ENCODE measurements at regions not wholly inside any gene's neighbourhood (a gene's known extent, or its start where the extent isn't known, plus 50 kb on each side); places are given as distances from the start of the nearest gene placed in this dataset.

GRCh38 chr3:74338998-74339397, 275.5 kb downstream of the CNTN3 start:
- H3K4me1 Mint-ChIP-seq (ENCODE audit: low read depth, unreplicated experiment), result no peaks in the 10 kb centered on the region
- no peaks in the 10 kb centered on the region for H3K36me3 ChIP-seq (ENCODE audit: control insufficient read depth, insufficient read depth, low read length)
- POLR2A ChIA-PET, result no interaction called here
- H3K27ac Mint-ChIP-seq (ENCODE audit: unreplicated experiment), result no peak overlapping the region
- H3K27me3 Mint-ChIP-seq (ENCODE audit: insufficient read depth, unreplicated experiment), result peaks cover 3% of the 10 kb centered on the region
- H3K4me3 ChIP-seq (ENCODE audit: low read depth, low read length), result no peak overlapping the region
- H3K4me3 Mint-ChIP-seq (ENCODE audit: unreplicated experiment), result no peak overlapping the region
- BruUV-seq (replicated peaks), result no TSS peak
- intact Hi-C loops (cut with micrococcal nuclease; ENCODE audit: unreplicated experiment), result no loop called here
- no peaks in the 10 kb centered on the region for H3K4me1 ChIP-seq
- CTCF ChIA-PET, result no interaction called here
- no peaks in the 10 kb centered on the region for H3K9me3 Mint-ChIP-seq (ENCODE audit: unreplicated experiment)
- no peaks in the 10 kb centered on the region for H3K36me3 Mint-ChIP-seq (ENCODE audit: insufficient read depth, unreplicated experiment)
- DNase-seq, result no peak
- no peaks in the 10 kb centered on the region for H3K27me3 ChIP-seq (replicated peaks; ENCODE audit: control insufficient read depth, insufficient read depth, low read length)
- TF ChIP-seq CTCF (IDR thresholded peaks at IDR 0.05; ENCODE audit: insufficient read depth in 1 of 2, low read depth in 1 of 2, low read length in 1 of 2, severe bottlenecking in 1 of 2, unreplicated experiment in 1 of 2), result no peak
- H3K9me3 ChIP-seq, result no peaks in the 10 kb centered on the region

- no peaks in the 10 kb centered on the region for H3K9me3 Mint-ChIP-seq (ENCODE audit: unreplicated experiment)
- no TSS peak for BruUV-seq (replicated peaks)
- H3K4me1 Mint-ChIP-seq (ENCODE audit: low read depth, unreplicated experiment), result no peaks in the 10 kb centered on the region
- ChIA-PET POLR2A (no interaction called here), CTCF (no interaction called here)
- H3K4me1 ChIP-seq, result no peaks in the 10 kb centered on the region
- intact Hi-C loops (cut with micrococcal nuclease; ENCODE audit: unreplicated experiment), result no loop called here
- no peaks in the 10 kb centered on the region for H3K36me3 ChIP-seq (ENCODE audit: control insufficient read depth, insufficient read depth, low read length)
- H3K4me3 Mint-ChIP-seq (ENCODE audit: unreplicated experiment), result no peak overlapping the region
- H3K27ac Mint-ChIP-seq (ENCODE audit: unreplicated experiment), result no peak overlapping the region
- DNase-seq, result no peak
- no peaks in the 10 kb centered on the region for H3K9me3 ChIP-seq
- no peak for TF ChIP-seq CTCF (IDR thresholded peaks at IDR 0.05; ENCODE audit: insufficient read depth in 1 of 2, low read depth in 1 of 2, low read length in 1 of 2, severe bottlenecking in 1 of 2, unreplicated experiment in 1 of 2)
- no peak overlapping the region for H3K4me3 ChIP-seq (ENCODE audit: low read depth, low read length)
- H3K27me3 ChIP-seq (replicated peaks; ENCODE audit: control insufficient read depth, insufficient read depth, low read length), result no peaks in the 10 kb centered on the region
- H3K36me3 Mint-ChIP-seq (ENCODE audit: insufficient read depth, unreplicated experiment), result no peaks in the 10 kb centered on the region
- H3K27me3 Mint-ChIP-seq (ENCODE audit: insufficient read depth, unreplicated experiment), result no peaks in the 10 kb centered on the region
These were observed 282.3 kb downstream of the CNTN3 start for GRCh38 chr3:74332165-74332564.

GRCh38 chr3:74331711-74332110, 282.7 kb downstream of the CNTN3 start:
- Histone ChIP-seq H3K4me1 (no peaks in the 10 kb centered on the region), H3K4me3 (ENCODE audit: low read depth, low read length) (no peak overlapping the region), H3K36me3 (ENCODE audit: control insufficient read depth, insufficient read depth, low read length) (no peaks in the 10 kb centered on the region), H3K27me3 (replicated peaks; ENCODE audit: control insufficient read depth, insufficient read depth, low read length) (no peaks in the 10 kb centered on the region), H3K9me3 (no peaks in the 10 kb centered on the region)
- intact Hi-C loops (cut with micrococcal nuclease; ENCODE audit: unreplicated experiment), result no loop called here
- no peak overlapping the region for H3K27ac Mint-ChIP-seq (ENCODE audit: unreplicated experiment)
- DNase-seq, result no peak
- CTCF ChIA-PET, result no interaction called here
- TF ChIP-seq CTCF (IDR thresholded peaks at IDR 0.05; ENCODE audit: insufficient read depth in 1 of 2, low read depth in 1 of 2, low read length in 1 of 2, severe bottlenecking in 1 of 2, unreplicated experiment in 1 of 2), result no peak
- BruUV-seq (replicated peaks), result no TSS peak
- no peaks in the 10 kb centered on the region for H3K36me3 Mint-ChIP-seq (ENCODE audit: insufficient read depth, unreplicated experiment)
- no peak overlapping the region for H3K4me3 Mint-ChIP-seq (ENCODE audit: unreplicated experiment)
- POLR2A ChIA-PET, result no interaction called here
- H3K27me3 Mint-ChIP-seq (ENCODE audit: insufficient read depth, unreplicated experiment), result no peaks in the 10 kb centered on the region
- H3K4me1 Mint-ChIP-seq (ENCODE audit: low read depth, unreplicated experiment), result no peaks in the 10 kb centered on the region
- H3K9me3 Mint-ChIP-seq (ENCODE audit: unreplicated experiment), result no peaks in the 10 kb centered on the region

All from Caco-2 (cell line).